Natural killer cell (primary cell): ENCODE measurements at regions not wholly inside any gene's neighbourhood (a gene's known extent, or its start where the extent isn't known, plus 50 kb on each side); places are given as distances from the start of the nearest gene placed in this dataset.
"Not testable (repeated sequence)": the region's sequence is repeated elsewhere in the genome, so short reads cannot be mapped to it uniquely, and the experiment has no call there.

Experiments used
- ATAC-seq, 3 donors: fragments of 150-1000 bp in 2 of 3; fragments of 200-7000 bp in 1 of 3; cut with Tn5 transposase; 1 replicate in 1 of 3; 2 replicates in 2 of 3; pipeline ENCODE4 v1.10.0; 2021; ENCODE audit warnings: mild to moderate bottlenecking in 2 of 3, moderate library complexity in 2 of 3
- DNase-seq, 2 donors: peaks; one replicate each; pipeline versions ENCODE4 v3.0.0 to v3.0.0-alpha.2; 2013 to 2021; ENCODE audit warnings: mixed read lengths in 1 of 2
- H3K27ac ChIP-seq: one replicate; pipeline ENCODE4 v1.5.1; 2013; ENCODE audit warnings: mild to moderate bottlenecking, low read length
- H3K27me3 ChIP-seq: one replicate; pipeline ENCODE4 v1.6.1; 2013; ENCODE audit warnings: low read length; ENCODE audit not compliant: control insufficient read depth, insufficient read depth
- H3K36me3 ChIP-seq: one replicate; pipeline ENCODE4 v1.6.1; 2013; ENCODE audit warnings: low read length; ENCODE audit not compliant: control insufficient read depth, insufficient read depth
- H3K4me1 ChIP-seq: one replicate; pipeline ENCODE4 v1.6.1; 2013; ENCODE audit warnings: low read length; ENCODE audit not compliant: control insufficient read depth, insufficient read depth
- H3K4me3 ChIP-seq: one replicate; pipeline ENCODE4 v1.5.1; 2013; ENCODE audit warnings: low read length
- H3K9me3 ChIP-seq: one replicate; pipeline ENCODE4 v1.6.1; 2013; ENCODE audit warnings: low read length; ENCODE audit not compliant: control insufficient read depth, insufficient read depth
- H3K27ac Mint-ChIP-seq, 2 donors: one replicate each; pipeline ENCODE4 v1.8.0; 2022; ENCODE audit warnings: mild to moderate bottlenecking in 2 of 2, mixed read lengths in 2 of 2, moderate library complexity in 1 of 2
- H3K27me3 Mint-ChIP-seq, 2 donors: one replicate each; pipeline ENCODE4 v1.8.0; 2022; ENCODE audit warnings: low read depth in 2 of 2, mixed read lengths in 2 of 2
- H3K36me3 Mint-ChIP-seq: one replicate; pipeline ENCODE4 v1.8.0; 2022; ENCODE audit warnings: mixed read lengths
- H3K4me1 Mint-ChIP-seq, 2 donors: one replicate each; pipeline ENCODE4 v1.8.0; 2022; ENCODE audit warnings: mixed read lengths in 2 of 2
- H3K4me3 Mint-ChIP-seq: one replicate; pipeline ENCODE4 v1.8.0; 2022; ENCODE audit warnings: mild to moderate bottlenecking, moderate library complexity, mixed read lengths
- H3K9me3 Mint-ChIP-seq, 2 donors: one replicate each; pipeline ENCODE4 v1.8.0; 2022; ENCODE audit warnings: mixed read lengths in 2 of 2
- CTCF ChIP-seq: fragments of 200-600 bp; IDR thresholded peaks from one replicate; pipeline ENCODE4 v1.8.0; 2022; ENCODE audit warnings: antibody characterized with exemption
- WGBS: methylation state at CpG from one replicate; pipeline ENCODE4 v1.1.7; 2013; ENCODE audit warnings: missing lambda C conversion rate; ENCODE audit not compliant: insufficient coverage; 5-methylcytosine and 5-hydroxymethylcytosine counted together
- intact Hi-C: fragments of 100-400 bp; cut with micrococcal nuclease; formaldehyde crosslinking; loops from one replicate; pipeline ENCODE4 v1.14.2; 2022

- Histone ChIP-seq H3K4me3 (no peak overlapping the region), H3K36me3 (no peaks in the 10 kb centered on the region), H3K9me3 (peaks cover 9% of the 10 kb centered on the region), H3K27ac (no peak overlapping the region), H3K27me3 (no peaks in the 10 kb centered on the region), H3K4me1 (no peaks in the 10 kb centered on the region)
- no peak for TF ChIP-seq CTCF
- peaks cover 5% of the 10 kb centered on the region for H3K36me3 Mint-ChIP-seq
- intact Hi-C loops = no loop called here
- H3K27me3 Mint-ChIP-seq = no peaks in the 10 kb centered on the region
- DNase-seq = no peak
- H3K9me3 Mint-ChIP-seq = peaks cover 18 to 29% of the 10 kb centered on the region in 2 donors
- no peak overlapping the region for H3K4me3 Mint-ChIP-seq
- H3K4me1 Mint-ChIP-seq = no peaks in the 10 kb centered on the region
- H3K27ac Mint-ChIP-seq = no peak overlapping the region
- no peak for ATAC-seq
Measured at GRCh38 chr11:81192516-81192915, 1541.1 kb downstream of the FAM181B start.

- intact Hi-C loops = no loop called here
- peaks cover 21 to 35% of the 10 kb centered on the region in 2 donors for H3K9me3 Mint-ChIP-seq
Measured at GRCh38 chr11:81190546-81190945, 1543.1 kb downstream of the FAM181B start.

GRCh38 chr11:81187033-81187432, 1546.6 kb downstream of the FAM181B start:
- peaks cover 23 to 33% of the 10 kb centered on the region in 2 donors for H3K9me3 Mint-ChIP-seq

More at GRCh38 chr11:81190546-81190945, 1543.1 kb downstream of the FAM181B start:
- H3K4me3 Mint-ChIP-seq = no peak overlapping the region
- no peaks in the 10 kb centered on the region for H3K36me3 Mint-ChIP-seq
- no peak for TF ChIP-seq CTCF
- no peaks in the 10 kb centered on the region for H3K27me3 Mint-ChIP-seq
- no peaks in the 10 kb centered on the region for H3K27me3 ChIP-seq
- H3K4me1 ChIP-seq = no peaks in the 10 kb centered on the region
- H3K9me3 ChIP-seq = peaks cover 3% of the 10 kb centered on the region
- no peak for ATAC-seq
- H3K4me3 ChIP-seq = no peak overlapping the region
- no peak for DNase-seq
- no peaks in the 10 kb centered on the region for H3K36me3 ChIP-seq
- H3K27ac Mint-ChIP-seq = no peak overlapping the region
- H3K27ac ChIP-seq = no peak overlapping the region
- H3K4me1 Mint-ChIP-seq = no peaks in the 10 kb centered on the region

GRCh38 chr11:81174646-81175330, 1558.9 kb downstream of the FAM181B start:
- DNase-seq (no peak), ATAC-seq (no peak)
- intact Hi-C loops = no loop called here
- TF ChIP-seq CTCF = no peak
- 83% methylated on average over 1 of the region's 3 CpGs for WGBS
- Mint-ChIP-seq H3K27me3 (no peaks in the 10 kb centered on the region), H3K36me3 (no peaks in the 10 kb centered on the region), H3K9me3 (peaks cover 9 to 20% of the 10 kb centered on the region in 2 donors), H3K4me3 (no peak overlapping the region), H3K4me1 (no peaks in the 10 kb centered on the region), H3K27ac (no peak overlapping the region)
- no peak overlapping the region for H3K4me3 ChIP-seq
- H3K27ac ChIP-seq = no peak overlapping the region
- no peaks in the 10 kb centered on the region for H3K4me1 ChIP-seq
- no peaks in the 10 kb centered on the region for H3K27me3 ChIP-seq
- H3K36me3 ChIP-seq = no peaks in the 10 kb centered on the region
- no peaks in the 10 kb centered on the region for H3K9me3 ChIP-seq

More at GRCh38 chr11:81187033-81187432, 1546.6 kb downstream of the FAM181B start:
- 88% methylated on average over 6 of the region's 7 CpGs for WGBS
- intact Hi-C loops, H3K4me1 Mint-ChIP-seq, H3K27me3 ChIP-seq, H3K36me3 ChIP-seq, H3K36me3 Mint-ChIP-seq, H3K4me3 ChIP-seq, H3K4me3 Mint-ChIP-seq, H3K9me3 ChIP-seq, H3K27me3 Mint-ChIP-seq, H3K27ac ChIP-seq, H3K27ac Mint-ChIP-seq, ATAC-seq, DNase-seq, H3K4me1 ChIP-seq: not testable (repeated sequence)
